ENCODE measurements at regions not wholly inside any gene's neighbourhood (a gene's known extent, or its start where the extent isn't known, plus 50 kb on each side); places are given as distances from the start of the nearest gene placed in this dataset.

DNA sequence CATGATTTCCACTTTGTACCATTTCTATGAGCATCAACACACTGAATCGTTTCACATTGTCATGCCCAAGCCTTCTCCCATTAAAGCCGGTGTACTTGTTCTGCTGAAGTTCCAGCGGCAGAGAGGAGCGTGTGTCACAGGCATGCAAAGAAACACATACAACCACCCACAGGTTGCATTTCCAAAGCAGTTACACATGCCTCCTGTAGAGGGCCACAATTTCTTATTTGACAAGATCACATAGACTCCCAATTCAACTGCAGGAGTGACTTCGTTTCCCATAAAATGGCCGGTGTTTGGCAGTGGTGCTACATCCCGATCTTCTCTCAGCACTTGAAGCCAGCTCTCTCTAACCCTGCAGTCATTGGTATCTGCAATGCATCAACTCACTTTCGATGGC, 992.6 kb downstream of the NLGN4X start (continued):
- TF ChIP-seq, protein P1, sequence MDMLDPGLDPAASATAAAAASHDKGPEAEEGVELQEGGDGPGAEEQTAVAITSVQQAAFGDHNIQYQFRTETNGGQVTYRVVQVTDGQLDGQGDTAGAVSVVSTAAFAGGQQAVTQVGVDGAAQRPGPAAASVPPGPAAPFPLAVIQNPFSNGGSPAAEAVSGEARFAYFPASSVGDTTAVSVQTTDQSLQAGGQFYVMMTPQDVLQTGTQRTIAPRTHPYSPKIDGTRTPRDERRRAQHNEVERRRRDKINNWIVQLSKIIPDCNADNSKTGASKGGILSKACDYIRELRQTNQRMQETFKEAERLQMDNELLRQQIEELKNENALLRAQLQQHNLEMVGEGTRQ (IDR thresholded peaks at IDR 0.05; ENCODE audit: borderline replicate concordance, low read depth, low read length): no peak

DNA sequence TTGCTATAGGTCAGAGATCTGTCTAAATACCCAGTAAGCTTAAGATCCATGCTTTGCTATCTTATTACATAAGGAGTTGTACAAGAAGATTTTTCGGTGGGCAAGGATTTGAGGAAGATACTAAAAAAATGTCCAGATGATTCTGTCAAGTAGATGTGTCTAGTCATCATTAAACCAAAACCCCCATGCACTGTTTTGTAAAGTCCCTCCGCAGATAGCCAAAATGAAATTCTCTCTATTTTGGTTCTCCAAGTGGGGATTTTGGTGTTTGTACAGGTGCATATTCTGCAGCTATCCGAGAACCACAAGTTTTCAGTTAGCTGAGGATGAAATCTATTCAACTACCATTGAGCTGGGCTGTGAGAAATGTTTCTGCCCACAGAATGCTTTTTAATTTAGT, 994.8 kb downstream of the NLGN4X start:
- Histone ChIP-seq H3K79me2 (ENCODE audit: insufficient read depth) (no peaks in the 10 kb centered on the region), H3K4me1 (ENCODE audit: control insufficient read depth in 1 of 2, insufficient read depth in 2 of 2, low read depth in 1 of 2, low read length in 1 of 2) (no peaks in the 10 kb centered on the region)

More for the DNA sequence above, 994.8 kb downstream of the NLGN4X start:
- ChIA-PET CTCF (no interaction called here), POLR2A (no interaction called here)
- Histone ChIP-seq H3K9me2 (no peaks in the 10 kb centered on the region), H3K9ac (no peak overlapping the region), H2AFZ (ENCODE audit: low read depth) (no peak overlapping the region), H4K20me1 (ENCODE audit: insufficient read depth) (no peaks in the 10 kb centered on the region), H3K27me3 (ENCODE audit: insufficient read depth) (no peaks in the 10 kb centered on the region), H3K36me3 (replicated peaks in 1 of 2; ENCODE audit: control insufficient read depth in 1 of 2, insufficient read depth in 2 of 2, low read length in 1 of 2) (no peaks in the 10 kb centered on the region), H3K9me3 (no peaks in the 10 kb centered on the region), H3F3A (replicated peaks; ENCODE audit: insufficient read depth) (no peaks in the 10 kb centered on the region), H3K27ac (ENCODE audit: low read depth in 2 of 2, low read length in 1 of 2) (no peak overlapping the region), H3K4me3 (ENCODE audit: low read depth in 2 of 2, low read length in 1 of 2) (no peak overlapping the region), H3K4me2 (no peak overlapping the region)
- DNase-seq: no peak
- TF ChIP-seq FOXJ3 (CRISPR knock-in tag; IDR thresholded peaks at IDR 0.05) (no peak), TEAD4 (IDR thresholded peaks at IDR 0.05; ENCODE audit: borderline replicate concordance, insufficient read depth) (no peak), FOXM1 (IDR thresholded peaks at IDR 0.05; ENCODE audit: low read depth) (no peak), YY1 (IDR thresholded peaks at IDR 0.05; ENCODE audit: low read depth) (no peak), TCF12 (IDR thresholded peaks at IDR 0.05) (no peak), GABPA (IDR thresholded peaks at IDR 0.05; ENCODE audit: low read depth) (no peak), SMC3 (IDR thresholded peaks at IDR 0.05; ENCODE audit: low read depth, low read length) (no peak), CHD2 (IDR thresholded peaks at IDR 0.05; ENCODE audit: low read length, partially characterized antibody) (no peak), RAD21 (IDR thresholded peaks at IDR 0.05; ENCODE audit: low read length) (no peak), POLR2AphosphoS5 (IDR thresholded peaks at IDR 0.05; ENCODE audit: low read depth, low read length) (no peak), RFX5 (IDR thresholded peaks at IDR 0.05; ENCODE audit: low read length) (no peak), EP300 (IDR thresholded peaks at IDR 0.05; ENCODE audit: borderline replicate concordance in 1 of 2, low read depth in 1 of 2, low read length in 1 of 2) (no peak), GATA2 (CRISPR knock-in tag; IDR thresholded peaks at IDR 0.05) (no peak), TAF1 (IDR thresholded peaks at IDR 0.05; ENCODE audit: borderline replicate concordance, low read depth, low read length) (no peak)
- TF ChIP-seq, protein P2, sequence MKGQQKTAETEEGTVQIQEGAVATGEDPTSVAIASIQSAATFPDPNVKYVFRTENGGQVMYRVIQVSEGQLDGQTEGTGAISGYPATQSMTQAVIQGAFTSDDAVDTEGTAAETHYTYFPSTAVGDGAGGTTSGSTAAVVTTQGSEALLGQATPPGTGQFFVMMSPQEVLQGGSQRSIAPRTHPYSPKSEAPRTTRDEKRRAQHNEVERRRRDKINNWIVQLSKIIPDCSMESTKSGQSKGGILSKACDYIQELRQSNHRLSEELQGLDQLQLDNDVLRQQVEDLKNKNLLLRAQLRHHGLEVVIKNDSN (IDR thresholded peaks at IDR 0.05; ENCODE audit: borderline replicate concordance, low read depth): no peak
- TF ChIP-seq, protein P3, sequence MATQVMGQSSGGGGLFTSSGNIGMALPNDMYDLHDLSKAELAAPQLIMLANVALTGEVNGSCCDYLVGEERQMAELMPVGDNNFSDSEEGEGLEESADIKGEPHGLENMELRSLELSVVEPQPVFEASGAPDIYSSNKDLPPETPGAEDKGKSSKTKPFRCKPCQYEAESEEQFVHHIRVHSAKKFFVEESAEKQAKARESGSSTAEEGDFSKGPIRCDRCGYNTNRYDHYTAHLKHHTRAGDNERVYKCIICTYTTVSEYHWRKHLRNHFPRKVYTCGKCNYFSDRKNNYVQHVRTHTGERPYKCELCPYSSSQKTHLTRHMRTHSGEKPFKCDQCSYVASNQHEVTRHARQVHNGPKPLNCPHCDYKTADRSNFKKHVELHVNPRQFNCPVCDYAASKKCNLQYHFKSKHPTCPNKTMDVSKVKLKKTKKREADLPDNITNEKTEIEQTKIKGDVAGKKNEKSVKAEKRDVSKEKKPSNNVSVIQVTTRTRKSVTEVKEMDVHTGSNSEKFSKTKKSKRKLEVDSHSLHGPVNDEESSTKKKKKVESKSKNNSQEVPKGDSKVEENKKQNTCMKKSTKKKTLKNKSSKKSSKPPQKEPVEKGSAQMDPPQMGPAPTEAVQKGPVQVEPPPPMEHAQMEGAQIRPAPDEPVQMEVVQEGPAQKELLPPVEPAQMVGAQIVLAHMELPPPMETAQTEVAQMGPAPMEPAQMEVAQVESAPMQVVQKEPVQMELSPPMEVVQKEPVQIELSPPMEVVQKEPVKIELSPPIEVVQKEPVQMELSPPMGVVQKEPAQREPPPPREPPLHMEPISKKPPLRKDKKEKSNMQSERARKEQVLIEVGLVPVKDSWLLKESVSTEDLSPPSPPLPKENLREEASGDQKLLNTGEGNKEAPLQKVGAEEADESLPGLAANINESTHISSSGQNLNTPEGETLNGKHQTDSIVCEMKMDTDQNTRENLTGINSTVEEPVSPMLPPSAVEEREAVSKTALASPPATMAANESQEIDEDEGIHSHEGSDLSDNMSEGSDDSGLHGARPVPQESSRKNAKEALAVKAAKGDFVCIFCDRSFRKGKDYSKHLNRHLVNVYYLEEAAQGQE (IDR thresholded peaks at IDR 0.05; ENCODE audit: low read depth, low read length): no peak
- TF ChIP-seq, protein P4, sequence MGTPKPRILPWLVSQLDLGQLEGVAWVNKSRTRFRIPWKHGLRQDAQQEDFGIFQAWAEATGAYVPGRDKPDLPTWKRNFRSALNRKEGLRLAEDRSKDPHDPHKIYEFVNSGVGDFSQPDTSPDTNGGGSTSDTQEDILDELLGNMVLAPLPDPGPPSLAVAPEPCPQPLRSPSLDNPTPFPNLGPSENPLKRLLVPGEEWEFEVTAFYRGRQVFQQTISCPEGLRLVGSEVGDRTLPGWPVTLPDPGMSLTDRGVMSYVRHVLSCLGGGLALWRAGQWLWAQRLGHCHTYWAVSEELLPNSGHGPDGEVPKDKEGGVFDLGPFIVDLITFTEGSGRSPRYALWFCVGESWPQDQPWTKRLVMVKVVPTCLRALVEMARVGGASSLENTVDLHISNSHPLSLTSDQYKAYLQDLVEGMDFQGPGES (IDR thresholded peaks at IDR 0.05; ENCODE audit: low read depth, low read length): no peak
- 17% methylated on average over 3 of the region's 3 CpGs for WGBS (ENCODE audit: low lambda C conversion rate)

Data from SK-N-SH (cell line).